ENCODE measurements at regions not wholly inside any gene's neighbourhood (a gene's known extent, or its start where the extent isn't known, plus 50 kb on each side); places are given as distances from the start of the nearest gene placed in this dataset.

GRCh38 chr4:3715855-3716630, 50.1 kb upstream of the ADRA2C start:
- no peak for DNase-seq (ENCODE audit: low spot score)

GRCh38 chr4:3715061-3715854, 50.9 kb upstream of the ADRA2C start:
- no peak for DNase-seq (ENCODE audit: low spot score)

- DNase-seq (ENCODE audit: low spot score), result no peak
Observed at GRCh38 chr4:3714642-3715001, 51.6 kb upstream of the ADRA2C start.

GRCh38 chr4:3713817-3714641, 52.2 kb upstream of the ADRA2C start:
- no peak for DNase-seq (ENCODE audit: low spot score)

- no peak for DNase-seq (ENCODE audit: low spot score)
Observed at GRCh38 chr4:3713346-3713745, 52.8 kb upstream of the ADRA2C start.

GRCh38 chr4:3712936-3713335, 53.2 kb upstream of the ADRA2C start:
- DNase-seq (ENCODE audit: low spot score), result no peak

GRCh38 chr4:3712112-3712805, 53.9 kb upstream of the ADRA2C start:
- DNase-seq (ENCODE audit: low spot score), result no peak

- DNase-seq (ENCODE audit: low spot score), result no peak
Observed at GRCh38 chr4:3711183-3712111, 54.7 kb upstream of the ADRA2C start.

GRCh38 chr4:3710451-3711182, 55.6 kb upstream of the ADRA2C start:
- DNase-seq (ENCODE audit: low spot score), result peak; percentile 65

GRCh38 chr4:3709846-3710441, 56.2 kb upstream of the ADRA2C start:
- no peak for DNase-seq (ENCODE audit: low spot score)

GRCh38 chr4:3709061-3709845, 56.9 kb upstream of the ADRA2C start:
- DNase-seq (ENCODE audit: low spot score), result no peak

GRCh38 chr4:3708611-3709010, 57.6 kb upstream of the ADRA2C start:
- DNase-seq (ENCODE audit: low spot score), result no peak

- no peak for DNase-seq (ENCODE audit: low spot score)
Observed at GRCh38 chr4:3708103-3708510, 58.1 kb upstream of the ADRA2C start.

- DNase-seq (ENCODE audit: low spot score), result no peak
Observed at GRCh38 chr4:3707423-3708102, 58.6 kb upstream of the ADRA2C start.

- no peak for DNase-seq (ENCODE audit: low spot score)
Observed at GRCh38 chr4:3706565-3707422, 59.4 kb upstream of the ADRA2C start.

GRCh38 chr4:3706111-3706511, 60.1 kb upstream of the ADRA2C start:
- no peak for DNase-seq (ENCODE audit: low spot score)

- DNase-seq (ENCODE audit: low spot score), result no peak
Observed at GRCh38 chr4:3705236-3705987, 60.8 kb upstream of the ADRA2C start.

All from kidney tubule cell (primary cell).